DOHH2 (cell line): ENCODE measurements at regions not wholly inside any gene's neighbourhood (a gene's known extent, or its start where the extent isn't known, plus 50 kb on each side); places are given as distances from the start of the nearest gene placed in this dataset.

ENCODE experiments used
- H3F3A ChIP-seq: fragments of 200-600 bp; sonication (generic), shearing (Covaris generic); 2 replicates; pipeline ENCODE4 v1.6.0; 2016; ENCODE audit warnings: antibody characterized with exemption, mild to moderate bottlenecking; ENCODE audit not compliant: control insufficient read depth, insufficient read depth
- H3K27ac ChIP-seq: fragments of 200-600 bp; sonication (generic); 2 replicates; pipeline ENCODE4 v1.5.1; 2014; ENCODE audit warnings: low read depth, mild to moderate bottlenecking, low read length, moderate library complexity
- H3K27me3 ChIP-seq: fragments of 200-600 bp; sonication (generic); 2 replicates; pipeline ENCODE4 v1.6.1; 2014; ENCODE audit warnings: mild to moderate bottlenecking, low read length, mixed read lengths; ENCODE audit not compliant: control insufficient read depth
- H3K36me3 ChIP-seq: fragments of 200-600 bp; sonication (generic); 2 replicates; pipeline ENCODE4 v1.6.1; 2014; ENCODE audit warnings: mild to moderate bottlenecking, low read length, moderate library complexity, mixed read lengths; ENCODE audit not compliant: control insufficient read depth
- H3K4me1 ChIP-seq: fragments of 200-600 bp; sonication (generic); 2 replicates; pipeline ENCODE4 v1.6.1; 2014; ENCODE audit warnings: mild to moderate bottlenecking, low read length, mixed read lengths; ENCODE audit not compliant: control insufficient read depth
- H3K4me2 ChIP-seq: fragments of 200-600 bp; sonication (generic); 2 replicates; pipeline ENCODE4 v1.6.0; 2014; ENCODE audit warnings: mild to moderate bottlenecking, low read length, moderate library complexity
- H3K4me3 ChIP-seq: fragments of 200-600 bp; sonication (generic); 2 replicates; pipeline ENCODE4 v1.5.1; 2014; ENCODE audit warnings: mild to moderate bottlenecking, low read length, mixed read lengths
- H3K79me2 ChIP-seq: fragments of 200-600 bp; sonication (generic); 2 replicates; pipeline ENCODE4 v1.6.1; 2014; ENCODE audit warnings: mild to moderate bottlenecking, low read length, mixed read lengths; ENCODE audit not compliant: control insufficient read depth
- H3K9me2 ChIP-seq: fragments of 200-600 bp; sonication (generic); replicated peaks from 2 replicates; pipeline ENCODE4 v1.6.1; 2014; ENCODE audit warnings: mild to moderate bottlenecking, low read length, mixed read lengths; ENCODE audit not compliant: control insufficient read depth
- H3K9me3 ChIP-seq: fragments of 200-600 bp; sonication (generic); 2 replicates; pipeline ENCODE4 v1.6.1; 2014; ENCODE audit warnings: antibody characterized with exemption, low read length, mixed read lengths; ENCODE audit not compliant: control insufficient read depth, insufficient read depth
- H4K20me1 ChIP-seq: fragments of 200-600 bp; sonication (generic); 2 replicates; pipeline ENCODE4 v1.6.0; 2014; ENCODE audit warnings: low read depth, mild to moderate bottlenecking, antibody characterized with exemption, low read length, moderate library complexity; ENCODE audit not compliant: control insufficient read depth, insufficient read depth
- EZH2phosphoT487 ChIP-seq: fragments of 200-600 bp; sonication (generic); IDR thresholded peaks from 2 replicates; pipeline ENCODE4 v1.6.1; 2017; ENCODE audit warnings: borderline replicate concordance, mild to moderate bottlenecking, antibody characterized with exemption, low read length, moderate library complexity, mixed read lengths
- TF ChIP-seq, protein P1 (sequence below): fragments of 200-600 bp; sonication (generic); IDR thresholded peaks from one replicate; pipeline ENCODE4 v1.5.1; 2014; ENCODE audit warnings: antibody characterized with exemption, mild to moderate bottlenecking, low read depth, low read length; ENCODE audit not compliant: poor library complexity, severe bottlenecking

DNA sequence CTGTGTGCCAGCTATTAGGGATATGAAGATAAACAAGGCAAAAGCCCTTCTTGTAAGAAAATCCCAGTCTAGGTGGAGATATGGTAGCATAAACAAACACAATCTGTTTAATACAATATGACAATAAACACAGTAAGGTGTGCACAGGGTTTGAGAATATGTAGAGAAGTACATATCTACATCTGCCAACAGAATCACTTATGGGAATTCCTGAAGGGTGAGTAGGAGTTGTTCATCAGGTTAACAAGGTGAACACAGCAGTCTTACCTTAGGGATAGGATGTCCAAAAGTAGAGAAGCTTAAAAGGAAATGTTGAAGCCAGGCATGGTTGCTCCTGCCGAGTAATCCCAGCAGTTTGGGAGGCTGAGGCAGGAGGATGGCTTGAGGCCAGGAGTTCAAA, 57.7 kb upstream of the LRRC7 start:
- H3K27me3 ChIP-seq, result no peaks in the 10 kb centered on the region
- no peaks in the 10 kb centered on the region for H3K79me2 ChIP-seq
- no peaks in the 10 kb centered on the region for H3K36me3 ChIP-seq
- H3K27ac ChIP-seq, result no peak overlapping the region
- no peaks in the 10 kb centered on the region for H3K9me2 ChIP-seq
- H3K9me3 ChIP-seq, result no peaks in the 10 kb centered on the region
- no peak overlapping the region for H3K4me3 ChIP-seq
- no peak overlapping the region for H3K4me2 ChIP-seq
- H4K20me1 ChIP-seq, result no peaks in the 10 kb centered on the region
- no peaks in the 10 kb centered on the region for H3K4me1 ChIP-seq
- TF ChIP-seq, protein P1, sequence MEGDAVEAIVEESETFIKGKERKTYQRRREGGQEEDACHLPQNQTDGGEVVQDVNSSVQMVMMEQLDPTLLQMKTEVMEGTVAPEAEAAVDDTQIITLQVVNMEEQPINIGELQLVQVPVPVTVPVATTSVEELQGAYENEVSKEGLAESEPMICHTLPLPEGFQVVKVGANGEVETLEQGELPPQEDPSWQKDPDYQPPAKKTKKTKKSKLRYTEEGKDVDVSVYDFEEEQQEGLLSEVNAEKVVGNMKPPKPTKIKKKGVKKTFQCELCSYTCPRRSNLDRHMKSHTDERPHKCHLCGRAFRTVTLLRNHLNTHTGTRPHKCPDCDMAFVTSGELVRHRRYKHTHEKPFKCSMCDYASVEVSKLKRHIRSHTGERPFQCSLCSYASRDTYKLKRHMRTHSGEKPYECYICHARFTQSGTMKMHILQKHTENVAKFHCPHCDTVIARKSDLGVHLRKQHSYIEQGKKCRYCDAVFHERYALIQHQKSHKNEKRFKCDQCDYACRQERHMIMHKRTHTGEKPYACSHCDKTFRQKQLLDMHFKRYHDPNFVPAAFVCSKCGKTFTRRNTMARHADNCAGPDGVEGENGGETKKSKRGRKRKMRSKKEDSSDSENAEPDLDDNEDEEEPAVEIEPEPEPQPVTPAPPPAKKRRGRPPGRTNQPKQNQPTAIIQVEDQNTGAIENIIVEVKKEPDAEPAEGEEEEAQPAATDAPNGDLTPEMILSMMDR, result no peak
- TF ChIP-seq EZH2phosphoT487, result no peak
- no peaks in the 10 kb centered on the region for H3F3A ChIP-seq

DNA sequence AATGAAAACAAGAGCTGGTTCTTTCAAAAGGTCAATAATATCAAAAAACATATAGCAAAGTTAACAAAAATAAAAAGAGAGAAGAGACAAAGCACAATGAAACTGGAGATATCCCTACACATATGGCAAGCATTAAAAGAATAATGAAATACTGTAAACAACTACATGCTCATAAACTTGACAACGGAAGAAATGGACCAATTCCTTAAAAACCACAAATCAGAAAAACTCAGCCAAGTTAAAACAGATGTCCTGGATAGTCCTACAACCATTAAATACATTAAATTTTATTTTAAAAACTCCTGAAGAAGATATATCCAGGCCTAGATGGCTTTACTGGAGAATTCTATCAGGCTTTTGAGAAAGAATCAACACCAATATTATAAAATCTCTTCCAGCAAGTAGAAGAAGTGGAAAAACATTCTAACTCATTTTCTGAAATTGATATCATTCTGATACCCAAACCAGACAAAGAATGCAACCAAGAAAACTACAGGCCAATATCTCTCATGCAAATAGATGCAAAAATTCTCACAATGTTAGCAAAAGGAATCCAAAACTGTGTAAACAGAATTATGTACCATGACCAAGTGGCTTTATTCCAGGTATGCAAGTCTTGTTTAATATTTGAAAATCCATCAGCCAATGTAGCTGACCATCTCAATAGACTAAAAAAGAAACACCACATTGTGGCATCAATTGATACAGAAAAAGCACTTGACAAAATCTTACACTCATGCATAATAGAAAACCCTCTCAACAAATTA, 56.1 kb upstream of the LRRC7 start:
- Histone ChIP-seq H3K27ac (no peak overlapping the region), H3K9me3 (no peaks in the 10 kb centered on the region), H3K27me3 (no peaks in the 10 kb centered on the region), H3K4me3 (no peak overlapping the region), H3K9me2 (no peaks in the 10 kb centered on the region), H3K79me2 (no peaks in the 10 kb centered on the region), H3K4me2 (no peak overlapping the region), H3K4me1 (no peaks in the 10 kb centered on the region), H3K36me3 (no peaks in the 10 kb centered on the region), H3F3A (no peaks in the 10 kb centered on the region), H4K20me1 (no peaks in the 10 kb centered on the region)
- TF ChIP-seq EZH2phosphoT487, result no peak
- TF ChIP-seq, protein P1, result no peak

DNA sequence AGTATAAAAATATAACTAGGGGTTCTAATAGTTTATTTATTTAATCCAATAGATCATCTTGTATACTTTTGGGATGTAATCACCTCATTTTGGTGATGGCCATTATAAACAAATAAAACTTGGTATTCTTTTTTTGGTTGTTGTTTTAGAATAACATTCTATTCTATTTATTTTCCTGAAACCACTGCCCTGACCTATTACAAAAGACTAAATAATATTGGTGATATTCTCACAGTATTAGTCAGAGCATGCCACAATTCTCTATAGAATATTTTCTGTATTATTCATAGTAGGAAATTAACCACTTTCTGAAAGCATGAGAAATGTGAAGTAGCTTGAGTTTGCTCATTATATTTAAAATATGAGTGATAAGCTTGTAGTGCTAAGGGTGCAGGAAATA, 54.1 kb upstream of the LRRC7 start:
- Histone ChIP-seq H3F3A (no peaks in the 10 kb centered on the region), H4K20me1 (no peaks in the 10 kb centered on the region), H3K9me2 (no peaks in the 10 kb centered on the region), H3K4me2 (no peak overlapping the region), H3K79me2 (no peaks in the 10 kb centered on the region), H3K4me1 (no peaks in the 10 kb centered on the region), H3K27me3 (no peaks in the 10 kb centered on the region), H3K27ac (no peak overlapping the region), H3K36me3 (no peaks in the 10 kb centered on the region), H3K4me3 (no peak overlapping the region), H3K9me3 (no peaks in the 10 kb centered on the region)
- TF ChIP-seq, protein P1, result no peak
- TF ChIP-seq EZH2phosphoT487, result no peak
